HG02981 (cell line): ENCODE measurements at regions not wholly inside any gene's neighbourhood (a gene's known extent, or its start where the extent isn't known, plus 50 kb on each side); places are given as distances from the start of the nearest gene placed in this dataset.

Source experiments
- ATAC-seq: cut with Tn5 transposase; IDR thresholded peaks from one replicate; pipeline ENCODE4 v1.9.1; 2021; ENCODE audit warnings: mild to moderate bottlenecking, moderate library complexity; ENCODE audit not compliant: unreplicated experiment

- ATAC-seq = peak; percentile 56
Measured at GRCh38 chr5:93886917-93887361, 145.5 kb upstream of the POU5F2 start.

- no peak for ATAC-seq
Measured at GRCh38 chr5:93886098-93886806, 144.9 kb upstream of the POU5F2 start.

GRCh38 chr5:93884254-93884653, 142.9 kb upstream of the POU5F2 start:
- ATAC-seq = no peak

GRCh38 chr5:93883459-93883858, 142.1 kb upstream of the POU5F2 start:
- ATAC-seq = no peak

- ATAC-seq = no peak
Measured at GRCh38 chr5:93875693-93876092, 134.3 kb upstream of the POU5F2 start.

GRCh38 chr5:93874491-93874890, 133.1 kb upstream of the POU5F2 start:
- peak; percentile 56 for ATAC-seq

- peak; percentile 77 for ATAC-seq
Measured at GRCh38 chr5:93874080-93874479, 132.7 kb upstream of the POU5F2 start.

- ATAC-seq = no peak
Measured at GRCh38 chr5:93873211-93873736, 131.9 kb upstream of the POU5F2 start.

GRCh38 chr5:93870649-93871048, 129.2 kb upstream of the POU5F2 start:
- no peak for ATAC-seq

GRCh38 chr5:93868851-93869250, 127.5 kb upstream of the POU5F2 start:
- ATAC-seq = no peak

- ATAC-seq = no peak
Measured at GRCh38 chr5:93850311-93850710, 108.9 kb upstream of the POU5F2 start.

- no peak for ATAC-seq
Measured at GRCh38 chr5:93845376-93845775, 104.0 kb upstream of the POU5F2 start.

- ATAC-seq = no peak
Measured at GRCh38 chr5:93831449-93831848, 90.0 kb upstream of the POU5F2 start.

GRCh38 chr5:93830893-93831292, 89.5 kb upstream of the POU5F2 start:
- ATAC-seq = no peak

- no peak for ATAC-seq
Measured at GRCh38 chr5:93829346-93829745, 87.9 kb upstream of the POU5F2 start.

- no peak for ATAC-seq
Measured at GRCh38 chr5:93821891-93822415, 80.6 kb upstream of the POU5F2 start.

- no peak for ATAC-seq
Measured at GRCh38 chr5:93819668-93820067, 78.3 kb upstream of the POU5F2 start.

GRCh38 chr5:93810780-93811179, 69.4 kb upstream of the POU5F2 start:
- no peak for ATAC-seq

GRCh38 chr5:93809430-93809829, 68.0 kb upstream of the POU5F2 start:
- no peak for ATAC-seq

GRCh38 chr5:93807846-93808245, 66.4 kb upstream of the POU5F2 start:
- no peak for ATAC-seq

GRCh38 chr5:93805616-93806379, 64.4 kb upstream of the POU5F2 start:
- no peak for ATAC-seq
